GM19467 (cell line): ENCODE measurements at regions not wholly inside any gene's neighbourhood (a gene's known extent, or its start where the extent isn't known, plus 50 kb on each side); places are given as distances from the start of the nearest gene placed in this dataset.

ENCODE experiments used
- ATAC-seq: cut with Tn5 transposase; IDR thresholded peaks from one replicate; pipeline ENCODE4 v1.9.1; 2021; ENCODE audit warnings: mild to moderate bottlenecking, moderate library complexity; ENCODE audit not compliant: unreplicated experiment

- ATAC-seq: no peak
These were observed 131.6 kb downstream of the AQP9 start for GRCh38 chr15:58269455-58270414.

GRCh38 chr15:58271410-58271809 is 133.2 kb downstream of the AQP9 start:
- no peak for ATAC-seq

GRCh38 chr15:58273104-58273503 is 134.9 kb downstream of the AQP9 start:
- no peak for ATAC-seq

- no peak for ATAC-seq
These were observed 136.7 kb downstream of the AQP9 start for GRCh38 chr15:58274885-58275284.

GRCh38 chr15:58275785-58276184 is 137.6 kb downstream of the AQP9 start:
- ATAC-seq: no peak

GRCh38 chr15:58276924-58277323 is 138.7 kb downstream of the AQP9 start:
- no peak for ATAC-seq

GRCh38 chr15:58277333-58277732 is 139.2 kb downstream of the AQP9 start:
- ATAC-seq: no peak

- ATAC-seq: no peak
These were observed 140.9 kb downstream of the AQP9 start for GRCh38 chr15:58279106-58279505.

- ATAC-seq: no peak
These were observed 141.5 kb downstream of the AQP9 start for GRCh38 chr15:58279654-58280053.

- no peak for ATAC-seq
These were observed 144.0 kb downstream of the AQP9 start for GRCh38 chr15:58282060-58282708.

GRCh38 chr15:58283302-58283701 is 145.1 kb downstream of the AQP9 start:
- no peak for ATAC-seq

- ATAC-seq: no peak
These were observed 146.1 kb downstream of the AQP9 start for GRCh38 chr15:58284293-58284692.

- ATAC-seq: no peak
These were observed 146.4 kb upstream of the LIPC start for GRCh38 chr15:58285212-58285920.

- no peak for ATAC-seq
These were observed 145.9 kb upstream of the LIPC start for GRCh38 chr15:58285921-58286278.

- ATAC-seq: no peak
These were observed 145.3 kb upstream of the LIPC start for GRCh38 chr15:58286523-58286922.

- ATAC-seq: no peak
These were observed 143.9 kb upstream of the LIPC start for GRCh38 chr15:58287891-58288290.

- ATAC-seq: no peak
These were observed 143.2 kb upstream of the LIPC start for GRCh38 chr15:58288592-58288991.

- no peak for ATAC-seq
These were observed 139.9 kb upstream of the LIPC start for GRCh38 chr15:58291848-58292247.

- no peak for ATAC-seq
These were observed 139.0 kb upstream of the LIPC start for GRCh38 chr15:58292751-58293175.

- no peak for ATAC-seq
These were observed 137.9 kb upstream of the LIPC start for GRCh38 chr15:58293622-58294550.
